K562 (cell line): ENCODE measurements at regions not wholly inside any gene's neighbourhood (a gene's known extent, or its start where the extent isn't known, plus 50 kb on each side); places are given as distances from the start of the nearest gene placed in this dataset.
A peak's percentile ranks its signal among the peaks of the same experiment; 100 is the strongest.

Experiments used
- DPF2 ChIP-seq: fragments of 450-650 bp; IDR thresholded peaks from 2 replicates; pipeline ENCODE4 v1.6.1; 2016
- ESRRA ChIP-seq: fragments of 450-650 bp; IDR thresholded peaks from 2 replicates; pipeline ENCODE4 v1.6.1; 2014; ENCODE audit warnings: low read depth, mild to moderate bottlenecking, moderate library complexity, borderline replicate concordance
- FOXJ2 ChIP-seq: fragments of 200-800 bp; sonication (Bioruptor generic); IDR thresholded peaks from 2 replicates; pipeline ENCODE4 v1.6.1; 2016; ENCODE audit warnings: missing genetic modification characterization, missing compliant biosample characterization
- GABPA ChIP-seq: fragments of 200-800 bp; sonication (Bioruptor generic); conservative IDR thresholded peaks from 2 replicates; pipeline ENCODE4 v1.6.1; 2016; ENCODE audit warnings: low read depth, missing genetic modification characterization, missing compliant biosample characterization
- GATAD2A ChIP-seq: fragments of 450-650 bp; IDR thresholded peaks from 2 replicates; pipeline ENCODE4 v1.6.1; 2017
- HMG20B ChIP-seq: fragments of 250-450 bp; sonication (Bioruptor Pico); IDR thresholded peaks from 2 replicates; pipeline ENCODE4 v1.5.0; 2021; ENCODE audit warnings: mild to moderate bottlenecking
- JUND ChIP-seq, 2 experiments: IDR thresholded peaks; 2 replicates in 1 of 2; 3 replicates in 1 of 2; pipeline ENCODE4 v1.6.1; 2011; ENCODE audit warnings: borderline replicate concordance in 2 of 2, low read depth in 2 of 2, low read length in 2 of 2, improper control_type of control experiment in 1 of 2, missing biosample characterization in 1 of 2, missing genetic modification characterization in 1 of 2, missing genetic modification reagents in 1 of 2
- KAT7 ChIP-seq: sonication (generic); formaldehyde crosslinking; IDR thresholded peaks from 2 replicates; pipeline ENCODE4 v1.8.0; 2022; ENCODE audit warnings: missing genetic modification reagents, mild to moderate bottlenecking, borderline replicate concordance
- MEF2A ChIP-seq: IDR thresholded peaks from 2 replicates; pipeline ENCODE4 v1.6.1; 2011; ENCODE audit warnings: low read depth, mild to moderate bottlenecking, low read length, moderate library complexity; ENCODE audit not compliant: control insufficient read depth
- PRMT5 ChIP-seq: sonication (generic); formaldehyde crosslinking; IDR thresholded peaks from 2 replicates; pipeline ENCODE4 v1.5.0; 2020; ENCODE audit warnings: missing genetic modification reagents
- RFX1 ChIP-seq: fragments of 450-650 bp; IDR thresholded peaks from 2 replicates; pipeline ENCODE4 v1.6.1; 2016; ENCODE audit warnings: mild to moderate bottlenecking, moderate library complexity
- SMARCB1 ChIP-seq: IDR thresholded peaks from 2 replicates; pipeline ENCODE4 v1.6.1; 2011; ENCODE audit warnings: improper control_type of control experiment, low read depth; ENCODE audit not compliant: insufficient read length
- TFAP4 ChIP-seq: sonication (generic); formaldehyde crosslinking; IDR thresholded peaks from 2 replicates; pipeline ENCODE4 v1.8.0; 2022; ENCODE audit warnings: missing genetic modification reagents, mild to moderate bottlenecking, moderate library complexity, borderline replicate concordance
- TRIM28 ChIP-seq: fragments of 450-650 bp; IDR thresholded peaks from 2 replicates; pipeline ENCODE4 v1.6.1; 2017
- U2AF2 ChIP-seq: fragments of 200-400 bp; formaldehyde crosslinking; optimal IDR thresholded peaks from 2 replicates; pipeline ENCODE3; 2017; ENCODE audit warnings: low read depth, mild to moderate bottlenecking, low read length
- VEZF1 ChIP-seq: fragments of 200-800 bp; sonication (Bioruptor generic); IDR thresholded peaks from 2 replicates; pipeline ENCODE4 v1.6.1; 2017; ENCODE audit warnings: missing genetic modification characterization, missing compliant biosample characterization
- ZKSCAN8 ChIP-seq: fragments of 200-800 bp; sonication (Bioruptor generic); IDR thresholded peaks from 2 replicates; pipeline ENCODE4 v1.6.1; 2016; ENCODE audit warnings: missing genetic modification characterization, missing compliant biosample characterization
- ZNF518B ChIP-seq: fragments of 250-450 bp; sonication (Bioruptor Pico); IDR thresholded peaks from 2 replicates; pipeline ENCODE4 v1.5.0; 2021; ENCODE audit warnings: mild to moderate bottlenecking, moderate library complexity
- TF ChIP-seq, protein P1 (sequence below): sonication (generic); IDR thresholded peaks from 2 replicates; pipeline ENCODE4 v1.6.1; 2016
- TF ChIP-seq, protein P2 (sequence below), 2 experiments: fragments of 450-650 bp in 1 of 2; sonication (generic) in 1 of 2; formaldehyde crosslinking; conservative IDR thresholded peaks; 2 replicates each; pipeline versions ENCODE4 v1.4.0 to v1.8.1; 2020 to 2022; ENCODE audit warnings: mild to moderate bottlenecking in 1 of 2, missing genetic modification reagents in 1 of 2

DNA sequence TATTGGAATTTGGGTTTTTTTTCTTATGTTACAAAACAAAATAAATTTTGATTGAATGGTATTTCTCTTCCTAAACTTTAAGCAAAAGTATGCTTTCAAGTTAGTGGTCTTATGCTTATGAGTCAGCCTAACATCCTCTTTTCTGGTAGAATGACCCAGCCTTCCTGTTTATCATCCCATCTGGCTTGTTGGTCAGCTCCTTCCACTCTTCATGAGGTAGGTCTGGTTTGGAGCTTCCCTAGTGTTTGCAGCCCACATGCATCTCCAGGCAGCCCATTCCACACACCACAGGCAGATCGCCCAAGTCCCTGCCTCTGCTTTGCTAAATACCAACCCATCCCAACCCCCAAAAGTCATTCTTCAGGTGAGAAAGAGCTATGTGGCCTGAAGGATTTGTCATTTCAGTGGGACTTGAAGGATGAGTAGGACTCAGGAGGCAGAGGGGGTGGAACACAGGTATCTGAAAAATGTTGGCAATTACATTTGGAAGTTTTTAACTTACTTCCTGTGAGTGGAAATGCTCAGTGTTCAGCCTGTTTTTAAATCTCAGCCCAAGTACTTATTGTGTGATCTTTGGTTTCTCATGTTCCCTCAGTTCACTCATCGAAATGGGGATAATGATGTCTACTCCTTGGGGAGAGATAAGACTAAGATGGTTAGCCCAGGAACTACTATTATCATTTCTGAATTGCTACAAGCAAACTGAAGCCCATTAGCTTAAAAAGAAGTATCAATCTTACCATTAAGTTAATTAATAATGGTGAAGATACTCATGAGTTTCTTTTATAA, 294.0 kb downstream of the ADGB start (continued):
- peak; percentile 61; the same call in 1 of the 2 replicates for TF ChIP-seq TFAP4 (CRISPR knock-in tag)
- peak; percentile 97 for TF ChIP-seq JUND (IDR thresholded peaks at IDR 0.05; ENCODE audit: borderline replicate concordance, low read depth, low read length)
- peak; percentile 96; the same call in 2 of the 3 replicates for TF ChIP-seq JUND (tag; IDR thresholded peaks at IDR 0.05; ENCODE audit: borderline replicate concordance, low read depth, low read length)
- 0 out of 2 replicates have a peak, but pooled peaks have one; percentile 58 for TF ChIP-seq HMG20B (CRISPR knock-in tag)
- peak; percentile 37 for TF ChIP-seq VEZF1 (CRISPR knock-in tag)
- no peak for TF ChIP-seq PRMT5 (CRISPR knock-in tag)
- TF ChIP-seq, protein P1, sequence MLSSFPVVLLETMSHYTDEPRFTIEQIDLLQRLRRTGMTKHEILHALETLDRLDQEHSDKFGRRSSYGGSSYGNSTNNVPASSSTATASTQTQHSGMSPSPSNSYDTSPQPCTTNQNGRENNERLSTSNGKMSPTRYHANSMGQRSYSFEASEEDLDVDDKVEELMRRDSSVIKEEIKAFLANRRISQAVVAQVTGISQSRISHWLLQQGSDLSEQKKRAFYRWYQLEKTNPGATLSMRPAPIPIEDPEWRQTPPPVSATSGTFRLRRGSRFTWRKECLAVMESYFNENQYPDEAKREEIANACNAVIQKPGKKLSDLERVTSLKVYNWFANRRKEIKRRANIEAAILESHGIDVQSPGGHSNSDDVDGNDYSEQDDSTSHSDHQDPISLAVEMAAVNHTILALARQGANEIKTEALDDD: peak; percentile 97
- TF ChIP-seq DPF2: peak; percentile 92
- peak; percentile 87 for TF ChIP-seq ZNF518B
- TF ChIP-seq U2AF2: no peak
- TF ChIP-seq ZKSCAN8: peak; percentile 54
- TF ChIP-seq, protein P2, sequence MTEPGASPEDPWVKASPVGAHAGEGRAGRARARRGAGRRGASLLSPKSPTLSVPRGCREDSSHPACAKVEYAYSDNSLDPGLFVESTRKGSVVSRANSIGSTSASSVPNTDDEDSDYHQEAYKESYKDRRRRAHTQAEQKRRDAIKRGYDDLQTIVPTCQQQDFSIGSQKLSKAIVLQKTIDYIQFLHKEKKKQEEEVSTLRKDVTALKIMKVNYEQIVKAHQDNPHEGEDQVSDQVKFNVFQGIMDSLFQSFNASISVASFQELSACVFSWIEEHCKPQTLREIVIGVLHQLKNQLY (CRISPR knock-in tag; conservative IDR thresholded peaks at IDR 0.05): 0 out of 4 replicates have a peak, but pooled peaks of 1 of the 2 experiments have one; percentile 21
- no peak for TF ChIP-seq FOXJ2 (tag)
- 0 out of 2 replicates have a peak, but pooled peaks have one; percentile 49 for TF ChIP-seq TRIM28
- peak; percentile 46 for TF ChIP-seq GABPA (tag)
- 0 out of 2 replicates have a peak, but pooled peaks have one; percentile 17 for TF ChIP-seq GATAD2A
- TF ChIP-seq ESRRA: peak; percentile 23; the same call in 1 of the 2 replicates
- peak; percentile 70; the same call in 1 of the 2 replicates for TF ChIP-seq KAT7 (CRISPR knock-in tag)
- no peak for TF ChIP-seq RFX1
- no peak for TF ChIP-seq MEF2A
- TF ChIP-seq SMARCB1: peak; percentile 30
